DMS114 treated with DMSO at 0.1 percent for 48 hours (cell line): ENCODE measurements at regions not wholly inside any gene's neighbourhood (a gene's known extent, or its start where the extent isn't known, plus 50 kb on each side); places are given as distances from the start of the nearest gene placed in this dataset.
"Not testable (repeated sequence)": the region's sequence is repeated elsewhere in the genome, so short reads cannot be mapped to it uniquely, and the experiment has no call there.

Experiments used
- DNase-seq: peaks from one replicate; lab custom pipeline; 2025; ENCODE audit not compliant: unreplicated experiment; lab: John Stamatoyannopoulos, UW

- no peak for DNase-seq
Measured at GRCh38 chr10:106304056-106304455, 860.5 kb downstream of the SORCS1 start.

DNA sequence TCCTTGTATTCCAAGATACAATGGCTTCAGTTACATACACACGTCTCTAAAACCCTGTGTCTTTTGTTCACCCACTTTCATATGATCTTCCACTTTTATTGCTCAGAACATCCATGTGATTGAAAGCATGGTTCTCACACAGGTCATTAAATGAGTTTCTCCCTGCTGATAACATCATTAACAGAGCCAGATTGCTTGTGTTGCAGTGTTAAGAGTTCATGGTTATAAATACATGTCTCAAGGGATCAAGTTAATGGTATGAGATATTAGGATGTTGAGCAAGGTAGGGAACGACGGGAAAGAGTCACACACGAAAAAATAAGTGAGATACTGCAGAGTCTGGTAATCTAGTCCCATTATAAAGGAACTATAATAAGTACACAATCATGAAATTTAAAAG is 861.5 kb downstream of the SORCS1 start:
- no peak for DNase-seq

GRCh38 chr10:106301146-106301545 is 863.4 kb downstream of the SORCS1 start:
- no peak for DNase-seq

DNA sequence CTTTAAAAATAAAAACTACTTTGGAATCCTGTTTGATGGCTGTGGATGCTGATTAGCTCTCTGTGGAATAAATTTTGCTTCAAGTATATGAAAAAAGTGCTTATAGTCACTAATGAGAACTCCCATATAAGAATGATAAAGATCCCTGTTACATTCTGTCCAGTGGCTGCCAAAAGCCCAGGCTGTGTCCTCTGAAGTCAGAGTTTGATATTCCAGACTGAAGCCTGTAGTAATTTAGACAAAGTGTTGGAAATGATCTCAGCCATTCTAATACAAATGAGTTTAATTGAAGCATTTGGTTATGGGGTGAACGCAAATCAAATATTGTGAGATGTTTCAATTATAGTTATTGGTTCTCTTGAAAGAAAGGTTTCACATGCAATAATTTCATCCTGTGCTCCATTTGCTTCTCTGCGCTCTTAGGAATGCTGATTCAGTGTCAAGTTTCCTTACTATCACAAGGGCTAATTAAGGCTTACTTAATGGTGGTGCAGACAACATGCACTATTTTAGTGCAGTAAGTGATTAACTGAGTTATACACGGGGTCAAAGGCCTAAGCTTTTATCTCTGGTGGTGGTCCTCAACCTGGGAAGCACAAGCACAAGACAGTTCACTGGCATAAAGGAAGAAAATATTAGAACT is 867.6 kb downstream of the SORCS1 start:
- DNase-seq: no peak

DNA sequence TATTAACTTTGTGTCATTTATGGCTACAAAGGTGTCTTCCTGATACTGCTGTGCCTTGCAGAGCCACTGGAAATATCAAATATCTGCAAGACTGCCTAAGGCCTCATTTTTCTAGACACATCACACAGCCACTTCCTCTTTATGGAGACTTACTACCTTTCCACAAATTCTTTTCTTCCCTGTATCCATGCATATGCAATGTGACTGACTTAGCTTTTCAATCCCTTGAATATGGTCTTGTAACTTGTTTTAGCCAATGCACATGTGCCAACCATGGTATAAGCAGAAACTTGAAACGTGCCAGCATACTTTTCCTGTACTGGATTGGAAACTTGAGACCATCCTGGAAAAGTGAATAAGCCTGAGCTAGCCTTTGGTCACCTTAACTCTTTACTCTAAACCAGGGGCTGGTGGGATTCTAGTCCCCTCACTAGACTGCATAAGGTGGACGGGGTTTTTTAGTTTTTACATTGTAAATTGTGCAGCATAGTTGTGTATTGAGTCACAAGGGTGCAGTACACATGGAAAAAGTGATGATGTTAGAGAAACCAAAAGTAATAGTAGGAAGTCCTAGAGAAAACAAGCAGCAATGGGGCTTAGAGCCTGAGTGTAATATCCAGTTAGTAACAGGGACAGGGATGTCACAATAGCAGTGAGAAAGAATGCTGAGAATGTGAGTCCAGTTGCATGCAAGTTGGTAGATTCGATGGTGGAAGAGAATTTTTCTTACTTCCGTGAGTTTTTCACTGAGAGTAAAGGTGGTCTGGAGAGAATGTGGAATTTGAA is 879.5 kb downstream of the SORCS1 start:
- DNase-seq: no peak

- DNase-seq: no peak
Measured at GRCh38 chr10:106280896-106281460, 883.5 kb downstream of the SORCS1 start.

- no peak for DNase-seq
Measured at GRCh38 chr10:106278383-106278782, 886.1 kb downstream of the SORCS1 start.

DNA sequence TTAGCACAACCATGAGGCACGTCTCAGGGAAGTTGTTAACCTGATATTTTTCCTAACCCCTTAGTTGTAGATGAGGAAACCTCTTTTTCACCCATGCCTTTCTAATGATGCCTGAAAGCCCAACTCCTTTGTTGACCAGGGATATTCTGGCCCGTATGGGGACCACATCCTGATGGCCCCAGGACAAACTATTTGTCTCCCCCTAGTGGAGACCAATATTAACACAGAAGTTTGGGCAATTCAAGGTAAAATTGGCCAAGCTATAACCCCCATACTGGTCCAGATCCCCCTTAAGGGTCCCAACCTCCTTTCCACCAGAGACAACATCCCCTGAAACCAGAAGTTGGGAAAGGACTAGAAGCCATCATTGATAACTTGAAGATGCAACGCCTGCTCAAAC is 893.3 kb downstream of the SORCS1 start:
- DNase-seq: no peak

GRCh38 chr10:106268000-106268399 is 896.5 kb downstream of the SORCS1 start:
- DNase-seq: no peak

DNA sequence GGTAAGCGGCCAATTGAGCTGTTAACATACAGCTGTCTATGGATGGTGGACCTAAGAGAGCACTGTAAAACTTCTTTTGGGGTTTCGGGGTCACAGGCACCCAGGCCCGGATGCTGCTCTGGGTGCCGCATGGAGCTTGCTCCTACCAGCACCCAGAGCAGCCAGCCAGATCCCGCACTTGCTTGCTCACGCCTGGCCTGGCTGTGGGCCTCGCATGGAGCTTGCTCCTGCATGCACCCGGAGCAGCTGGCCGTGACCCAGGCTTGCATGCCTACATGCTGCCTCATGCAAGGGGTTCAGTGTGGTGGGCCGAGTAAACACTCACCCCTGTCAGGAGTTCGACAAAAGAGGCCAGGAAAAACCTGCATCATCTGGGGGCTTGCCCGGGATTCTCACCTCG is 896.9 kb downstream of the SORCS1 start:
- DNase-seq: no peak

DNA sequence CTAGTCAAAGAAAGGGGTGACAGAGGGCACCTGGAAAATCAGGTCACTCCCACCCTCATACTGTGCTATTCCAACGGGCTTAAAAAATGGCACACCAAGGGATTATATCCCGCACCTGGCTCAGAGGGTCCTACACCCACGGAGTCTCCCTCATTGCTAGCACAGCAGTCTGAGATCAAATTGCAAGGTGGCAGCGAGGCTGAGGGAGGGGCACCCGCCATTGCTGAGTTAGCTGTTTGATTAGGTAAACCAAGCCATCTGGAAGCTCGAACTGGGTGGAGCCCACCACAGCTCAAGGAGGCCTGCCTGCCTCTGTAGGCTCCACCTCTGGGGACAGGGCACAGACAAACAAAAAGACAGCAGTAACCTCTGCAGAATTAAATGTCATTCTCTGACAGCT is 907.1 kb downstream of the SORCS1 start:
- DNase-seq: not testable (repeated sequence)

DNA sequence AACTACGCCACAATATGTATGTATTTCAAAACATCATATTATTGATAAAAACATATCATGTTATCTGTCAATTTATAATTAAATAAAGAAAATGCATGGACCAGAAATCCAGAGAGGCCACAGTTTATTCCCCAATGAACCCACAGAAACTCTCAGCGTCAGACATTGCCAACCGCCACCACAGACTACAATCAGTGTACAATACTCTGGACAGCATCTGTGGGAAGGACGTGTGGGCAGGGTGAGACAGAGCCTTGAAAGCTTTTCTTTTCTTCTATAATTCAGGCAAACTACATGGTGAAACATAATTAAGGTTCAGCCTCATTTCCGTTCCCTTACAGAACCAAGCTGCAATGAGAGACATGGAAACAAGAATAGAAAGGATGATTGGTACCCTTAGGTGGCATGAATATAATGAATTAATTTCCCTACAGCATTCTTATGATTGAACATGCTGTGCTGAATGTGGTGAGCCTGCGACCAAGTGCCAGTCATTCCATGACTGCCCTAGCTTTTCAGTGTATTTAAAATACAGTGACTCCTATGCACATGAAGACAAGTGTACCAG is 909.3 kb downstream of the SORCS1 start:
- DNase-seq: no peak

DNA sequence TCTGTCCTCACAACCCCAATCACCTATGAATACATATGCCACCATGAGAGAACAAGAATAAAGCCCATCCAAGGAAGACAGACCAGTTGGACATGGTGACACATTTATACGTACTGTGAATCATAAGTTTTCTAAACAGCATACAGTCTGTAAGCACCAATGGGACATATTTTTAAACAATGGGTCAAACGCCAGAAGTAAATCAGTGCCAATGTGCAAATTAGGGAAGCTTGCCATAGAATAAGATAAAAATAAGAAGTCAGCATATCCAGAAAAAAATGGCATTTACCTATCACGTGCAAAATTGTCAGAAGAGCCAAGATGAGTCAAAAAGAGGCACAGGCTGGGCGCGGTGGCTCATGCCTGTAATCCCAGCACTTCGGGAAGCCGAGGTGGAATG is 910.4 kb downstream of the SORCS1 start:
- no peak for DNase-seq

- DNase-seq: no peak
Measured at GRCh38 chr10:106252541-106252940, 912.0 kb downstream of the SORCS1 start.

- DNase-seq: no peak
Measured at GRCh38 chr10:106251573-106251972, 912.9 kb downstream of the SORCS1 start.

DNA sequence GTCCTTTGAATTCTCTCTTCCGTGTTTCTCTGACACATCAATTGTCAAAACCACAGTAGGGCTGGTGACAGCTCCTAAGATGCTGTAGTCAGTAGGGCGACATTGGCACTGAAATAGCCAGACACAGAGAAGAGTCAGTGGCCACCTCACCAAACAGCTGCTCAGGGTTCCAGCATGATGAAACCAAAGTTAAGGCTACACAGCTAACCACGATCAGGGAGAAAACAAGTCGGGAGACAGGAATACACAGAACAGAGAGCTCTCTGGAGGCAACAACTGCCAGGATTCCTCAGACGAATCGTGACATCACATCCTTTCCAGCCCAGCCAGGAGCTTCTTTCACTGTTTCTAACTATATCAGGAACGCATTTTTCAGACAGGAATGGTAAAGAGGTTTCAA is 922.2 kb downstream of the SORCS1 start:
- no peak for DNase-seq

GRCh38 chr10:106226828-106227227 is 937.7 kb downstream of the SORCS1 start:
- no peak for DNase-seq

DNA sequence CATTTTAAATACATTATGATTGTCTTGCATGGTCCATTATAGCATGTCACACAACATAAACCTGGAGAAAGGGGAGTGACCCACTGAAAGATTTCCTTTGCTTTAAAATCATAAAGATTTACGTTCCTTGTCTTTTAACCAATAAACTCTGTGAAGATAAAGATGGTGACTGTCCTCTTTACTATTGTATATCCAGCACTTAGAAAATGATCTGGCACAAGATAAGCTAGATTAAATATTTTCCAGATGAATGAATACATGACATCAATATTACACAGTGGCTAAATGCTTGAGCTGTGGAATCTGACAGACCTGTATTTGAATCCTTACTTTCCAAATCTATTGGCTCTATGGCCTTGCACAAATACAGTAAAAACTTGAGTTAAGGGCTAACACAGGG is 938.4 kb downstream of the SORCS1 start:
- DNase-seq: no peak

DNA sequence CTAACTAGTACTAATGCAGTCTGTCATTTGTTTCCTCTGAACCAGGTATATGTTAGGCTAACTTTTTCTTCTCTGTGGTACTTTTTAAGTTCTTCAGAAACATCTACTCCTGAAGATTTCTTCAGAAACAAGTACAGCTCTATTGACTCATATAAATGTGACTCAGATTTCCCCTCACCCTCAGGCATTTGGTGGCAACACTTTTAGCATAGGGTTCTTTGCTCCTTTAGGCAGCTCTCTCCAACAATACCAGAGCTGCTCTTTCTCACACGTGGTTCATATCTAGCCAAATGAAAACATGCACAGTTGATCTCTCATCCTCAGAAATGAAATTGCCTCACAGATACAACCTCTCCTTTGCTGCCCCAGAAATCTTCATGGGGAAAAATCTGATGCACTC is 939.8 kb downstream of the SORCS1 start:
- DNase-seq: no peak

GRCh38 chr10:106217627-106218026 is 946.9 kb downstream of the SORCS1 start:
- no peak for DNase-seq

DNA sequence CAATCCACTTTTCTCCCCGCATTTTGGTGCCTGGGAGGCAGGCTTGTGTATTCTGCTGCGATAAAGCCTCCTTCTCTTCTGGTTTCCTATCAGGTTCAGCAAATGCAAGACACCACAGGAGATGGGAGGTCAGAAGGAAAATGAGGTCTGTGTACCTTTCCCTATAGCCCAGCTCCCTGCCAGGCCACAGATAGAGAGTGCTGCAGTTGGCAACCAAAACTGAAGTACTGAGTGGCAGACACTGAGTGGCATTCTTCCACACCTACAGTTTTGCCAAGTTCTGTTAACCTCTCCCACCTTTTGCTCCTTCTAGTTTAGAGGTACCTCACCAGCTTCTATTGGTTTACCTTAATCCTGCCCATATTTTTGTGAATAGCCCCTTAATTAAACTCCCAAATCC is 948.4 kb downstream of the SORCS1 start:
- no peak for DNase-seq

- no peak for DNase-seq
Measured at GRCh38 chr10:106214243-106214642, 950.3 kb downstream of the SORCS1 start.
